OCI-LY1 (cell line): ENCODE measurements at regions not wholly inside any gene's neighbourhood (a gene's known extent, or its start where the extent isn't known, plus 50 kb on each side); places are given as distances from the start of the nearest gene placed in this dataset.
"Not testable (repeated sequence)": the region's sequence is repeated elsewhere in the genome, so short reads cannot be mapped to it uniquely, and the experiment has no call there.

Source experiments
- CTCF ChIP-seq: fragments of 200-600 bp; sonication (generic), shearing (Covaris generic); IDR thresholded peaks from 2 replicates; pipeline ENCODE4 v1.5.1; 2017; ENCODE audit warnings: mild to moderate bottlenecking, antibody characterized with exemption, low read length, moderate library complexity, mixed read lengths
- EZH2 ChIP-seq: fragments of 200-600 bp; sonication (generic), shearing (Covaris generic); IDR thresholded peaks from 2 replicates; pipeline ENCODE4 v1.8.0; 2017; ENCODE audit warnings: borderline replicate concordance, mixed run types, mild to moderate bottlenecking, antibody characterized with exemption, low read length, moderate library complexity, mixed read lengths

GRCh38 chrX:90713552-90713951 lies 721.1 kb upstream of the PABPC5 start:
- not testable (repeated sequence) for TF ChIP-seq CTCF, EZH2
